ENCODE measurements at regions not wholly inside any gene's neighbourhood (a gene's known extent, or its start where the extent isn't known, plus 50 kb on each side); places are given as distances from the start of the nearest gene placed in this dataset.

DNA sequence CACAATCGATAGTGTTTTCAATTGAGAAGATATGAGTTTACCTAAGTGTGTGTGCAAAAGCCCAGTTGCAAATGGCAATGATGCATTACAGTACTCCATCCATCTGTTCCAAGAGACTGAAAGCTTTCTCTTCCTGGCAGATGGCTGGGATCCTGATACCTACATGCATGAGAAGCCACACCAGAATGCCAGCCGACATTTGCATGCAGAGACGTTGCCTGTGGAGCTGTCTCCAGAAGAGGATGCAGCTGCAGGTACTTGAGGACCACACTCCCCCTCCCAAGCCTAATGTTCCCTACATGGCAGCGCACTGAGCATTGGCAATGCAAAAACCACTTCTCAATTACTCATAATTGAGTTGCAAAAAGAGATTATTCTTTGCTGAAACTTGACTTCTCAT, 332.1 kb downstream of the WDR11 start:
- TF ChIP-seq, protein P1, sequence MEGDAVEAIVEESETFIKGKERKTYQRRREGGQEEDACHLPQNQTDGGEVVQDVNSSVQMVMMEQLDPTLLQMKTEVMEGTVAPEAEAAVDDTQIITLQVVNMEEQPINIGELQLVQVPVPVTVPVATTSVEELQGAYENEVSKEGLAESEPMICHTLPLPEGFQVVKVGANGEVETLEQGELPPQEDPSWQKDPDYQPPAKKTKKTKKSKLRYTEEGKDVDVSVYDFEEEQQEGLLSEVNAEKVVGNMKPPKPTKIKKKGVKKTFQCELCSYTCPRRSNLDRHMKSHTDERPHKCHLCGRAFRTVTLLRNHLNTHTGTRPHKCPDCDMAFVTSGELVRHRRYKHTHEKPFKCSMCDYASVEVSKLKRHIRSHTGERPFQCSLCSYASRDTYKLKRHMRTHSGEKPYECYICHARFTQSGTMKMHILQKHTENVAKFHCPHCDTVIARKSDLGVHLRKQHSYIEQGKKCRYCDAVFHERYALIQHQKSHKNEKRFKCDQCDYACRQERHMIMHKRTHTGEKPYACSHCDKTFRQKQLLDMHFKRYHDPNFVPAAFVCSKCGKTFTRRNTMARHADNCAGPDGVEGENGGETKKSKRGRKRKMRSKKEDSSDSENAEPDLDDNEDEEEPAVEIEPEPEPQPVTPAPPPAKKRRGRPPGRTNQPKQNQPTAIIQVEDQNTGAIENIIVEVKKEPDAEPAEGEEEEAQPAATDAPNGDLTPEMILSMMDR (IDR thresholded peaks at IDR 0.05) = no peak
- no peak for TF ChIP-seq POLR2A (IDR thresholded peaks at IDR 0.05)

Data from gastroesophageal sphincter (tissue), 3 donors.